Stimulated activated CD8-positive, alpha-beta memory T cell treated with anti-CD3 and anti-CD28 coated beads, Interleukin-15, amount 100 ng/mL, for 4 hours (primary cell): ENCODE measurements at regions not wholly inside any gene's neighbourhood (a gene's known extent, or its start where the extent isn't known, plus 50 kb on each side); places are given as distances from the start of the nearest gene placed in this dataset.

Experiments used
- DNase-seq, 2 donors: peaks; one replicate each; pipeline ENCODE4 v3.0.0-alpha.2; 2020; ENCODE audit warnings: low read depth in 2 of 2

GRCh38 chr22:48665311-48665995, 1162.2 kb downstream of the BRD1 start:
- no peak for DNase-seq

- no peak for DNase-seq
Observed at GRCh38 chr22:48664586-48664985, 1163.1 kb downstream of the BRD1 start.

GRCh38 chr22:48663297-48663696, 1164.4 kb downstream of the BRD1 start:
- no peak for DNase-seq

- DNase-seq = no peak
Observed at GRCh38 chr22:48662476-48663135, 1165.1 kb downstream of the BRD1 start.

DNA sequence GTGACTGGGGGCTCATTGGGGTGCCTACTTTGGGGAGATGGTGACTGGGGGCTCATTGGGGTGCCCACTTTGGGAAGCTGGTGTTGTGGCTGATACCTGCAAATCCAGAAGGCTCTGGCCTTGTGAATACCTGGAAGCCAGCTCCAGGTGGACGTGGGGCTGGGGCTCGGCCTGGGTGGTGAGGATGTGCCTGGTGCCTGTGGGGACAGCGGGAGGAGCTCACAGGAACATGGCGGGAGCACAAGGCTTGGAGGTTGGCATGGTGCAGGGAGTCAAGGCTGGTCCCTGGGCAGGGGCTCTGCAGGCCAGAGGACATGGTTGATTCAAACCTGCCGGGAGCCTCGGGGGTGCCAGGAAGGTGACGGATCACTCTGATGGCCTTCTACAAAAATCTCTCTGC, 1165.7 kb downstream of the BRD1 start:
- DNase-seq = no peak

- DNase-seq = no peak
Observed at GRCh38 chr22:48660790-48661740, 1166.6 kb downstream of the BRD1 start.

- DNase-seq = no peak
Observed at GRCh38 chr22:48660104-48660789, 1167.4 kb downstream of the BRD1 start.

DNA sequence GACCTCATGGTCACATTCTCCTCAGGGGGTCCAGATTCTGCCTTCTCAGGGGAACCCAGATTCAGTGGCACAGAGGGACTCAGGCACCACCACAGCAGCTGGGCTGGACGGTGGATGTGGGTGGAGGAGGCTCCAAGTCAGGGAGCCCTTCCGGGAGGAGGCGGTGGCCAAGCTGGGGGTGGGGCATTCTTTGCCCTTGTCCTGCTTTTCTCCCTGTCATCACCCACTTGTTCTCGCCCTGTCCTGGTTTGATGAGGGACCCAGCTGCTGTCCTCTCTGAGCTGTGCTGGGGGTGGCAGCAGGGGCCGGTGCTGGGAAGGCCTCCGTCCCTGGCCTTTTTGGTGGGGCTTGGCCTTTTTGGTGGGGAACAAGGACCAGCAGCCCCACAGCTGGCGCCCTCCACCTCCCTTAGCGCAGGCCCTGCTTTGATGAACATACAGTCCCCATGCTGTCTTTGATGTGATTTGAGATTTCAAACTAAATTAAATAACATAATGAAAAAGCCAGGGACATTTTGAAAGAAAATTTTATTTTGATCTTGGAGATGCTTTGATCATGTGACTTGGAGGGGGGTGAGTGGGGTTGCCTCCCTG, 1168.2 kb downstream of the BRD1 start:
- DNase-seq = no peak

GRCh38 chr22:48658871-48659270, 1168.8 kb downstream of the BRD1 start:
- DNase-seq = no peak

DNA sequence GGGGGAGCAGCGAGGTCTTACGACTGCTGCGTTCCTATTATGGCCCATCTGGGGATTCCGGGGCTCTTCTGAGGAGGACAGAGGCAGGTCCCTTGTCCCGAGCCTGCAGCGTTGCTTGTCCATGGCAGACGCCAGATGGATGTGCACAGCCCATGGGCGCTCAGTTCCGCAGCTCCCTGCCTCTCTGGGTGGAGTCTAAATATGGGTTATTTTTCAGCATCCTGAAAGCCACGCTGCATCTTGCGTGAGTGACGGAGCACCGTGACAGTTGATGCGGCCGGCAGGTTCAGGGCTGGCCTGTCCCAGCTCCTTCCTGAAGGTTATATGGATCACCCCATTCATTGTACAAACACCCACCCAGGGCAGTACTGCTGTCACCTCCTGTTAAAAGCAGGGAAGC, 1169.4 kb downstream of the BRD1 start:
- DNase-seq = no peak

GRCh38 chr22:48654492-48654891, 1173.2 kb downstream of the BRD1 start:
- no peak for DNase-seq

- DNase-seq = no peak
Observed at GRCh38 chr22:48653929-48654328, 1173.7 kb downstream of the BRD1 start.

DNA sequence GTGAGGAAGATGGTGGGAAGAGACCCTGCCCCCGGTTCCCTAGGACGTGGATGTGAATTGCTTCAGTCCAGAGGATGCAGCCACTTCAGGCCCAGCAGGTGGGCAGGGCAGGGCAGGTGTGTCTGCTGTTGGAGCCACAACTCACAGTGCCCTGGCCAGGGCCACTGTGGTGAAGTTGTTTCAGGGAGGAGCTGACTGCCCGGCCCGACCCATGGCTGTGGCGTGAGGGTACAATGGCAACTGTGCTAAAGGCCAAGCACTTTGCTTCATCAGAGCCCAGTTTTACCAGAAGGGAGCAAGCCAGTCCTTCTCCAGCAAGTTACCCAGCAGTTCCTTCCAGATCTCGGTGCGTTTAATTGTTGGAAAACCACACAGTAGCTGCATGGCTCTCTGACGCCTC, 1174.4 kb downstream of the BRD1 start:
- DNase-seq = no peak

DNA sequence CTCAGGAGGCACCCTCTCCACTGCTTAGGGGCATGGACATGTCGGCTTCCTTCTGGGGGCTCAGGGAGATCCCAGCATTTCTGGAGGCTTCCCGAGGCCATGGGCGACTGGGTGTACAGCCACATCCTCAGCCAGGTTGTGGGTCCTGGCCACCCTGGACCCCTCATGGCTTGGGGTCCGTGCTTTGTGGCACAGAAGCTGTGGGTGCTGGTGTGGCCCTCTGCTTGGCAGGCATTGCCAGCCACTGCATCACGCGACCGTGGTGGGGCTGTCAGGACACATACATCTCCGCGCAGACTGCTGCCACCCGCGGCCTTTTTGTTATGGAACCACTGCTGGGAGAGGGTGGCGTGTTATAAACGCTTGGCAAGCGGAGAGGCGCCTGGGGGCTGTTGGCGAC, 1174.9 kb downstream of the BRD1 start:
- no peak for DNase-seq

DNA sequence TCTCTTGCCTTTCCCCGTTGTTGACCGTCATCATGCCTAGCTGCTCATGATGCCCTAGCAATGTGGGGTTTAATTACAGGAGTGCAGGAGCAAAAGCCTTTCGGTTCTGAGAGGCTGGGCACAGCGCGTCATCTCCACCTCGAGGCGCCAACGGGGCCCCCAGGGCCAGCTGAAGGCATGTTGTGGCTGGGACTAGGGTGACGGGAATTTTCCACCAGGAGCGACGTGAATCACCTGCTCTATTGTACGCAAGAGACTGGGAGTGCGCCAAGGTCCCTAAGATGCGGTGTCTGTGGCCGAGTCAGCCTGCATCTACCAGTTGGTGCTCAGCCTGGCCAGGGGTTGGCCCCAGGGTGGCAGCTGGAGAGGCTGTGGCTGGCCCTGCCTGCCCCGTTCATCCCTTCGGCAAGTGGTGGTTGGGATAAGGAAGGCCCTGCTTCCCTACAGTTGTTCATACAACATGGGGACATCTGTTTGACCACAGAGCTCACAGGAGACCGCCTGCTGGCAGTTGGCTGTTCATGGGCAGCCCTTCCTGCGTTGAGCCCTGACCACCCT, 1175.6 kb downstream of the BRD1 start:
- no peak for DNase-seq

DNA sequence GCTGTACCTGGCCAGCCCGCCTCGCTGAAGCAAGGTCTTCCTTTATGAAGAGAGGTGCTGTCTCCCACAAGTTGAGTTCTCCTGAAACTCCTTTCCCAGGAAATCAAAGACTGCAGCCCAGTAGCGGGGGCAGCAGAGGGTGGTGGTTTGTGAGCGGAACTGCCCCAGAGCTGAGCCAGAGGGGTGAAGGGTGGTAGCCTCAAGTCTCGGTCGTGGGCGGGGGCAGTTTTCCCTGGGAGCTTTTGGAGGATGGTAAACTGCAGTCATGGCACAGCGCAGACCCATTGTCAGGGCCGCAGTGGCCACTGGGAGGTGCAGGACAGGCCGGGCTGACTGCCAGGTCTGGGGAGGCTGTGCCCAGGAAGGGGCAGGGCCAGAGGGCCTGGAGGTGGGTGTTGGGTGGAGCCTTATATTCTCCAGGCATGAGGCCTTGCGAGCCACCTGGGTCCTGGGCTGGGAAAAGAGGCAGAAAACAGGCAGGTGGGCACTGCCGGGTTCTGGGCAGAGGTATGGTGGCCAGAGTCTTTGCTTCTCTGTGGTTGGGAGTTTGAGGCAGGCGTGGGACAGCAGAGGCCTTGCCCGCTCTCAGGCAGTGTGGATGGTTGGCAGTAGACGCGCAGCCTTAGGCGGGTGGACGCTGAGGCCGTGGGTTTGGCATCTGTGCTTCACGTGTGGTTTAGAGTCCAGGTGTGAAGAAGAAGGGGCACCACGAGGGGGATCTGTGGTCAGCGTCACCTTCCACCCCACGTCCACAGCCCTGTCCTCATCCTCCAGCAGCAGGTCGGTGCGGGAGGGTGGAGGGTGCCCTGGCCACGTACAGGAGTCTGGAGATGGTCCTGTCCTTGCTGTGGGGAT, 1176.4 kb downstream of the BRD1 start:
- no peak for DNase-seq

DNA sequence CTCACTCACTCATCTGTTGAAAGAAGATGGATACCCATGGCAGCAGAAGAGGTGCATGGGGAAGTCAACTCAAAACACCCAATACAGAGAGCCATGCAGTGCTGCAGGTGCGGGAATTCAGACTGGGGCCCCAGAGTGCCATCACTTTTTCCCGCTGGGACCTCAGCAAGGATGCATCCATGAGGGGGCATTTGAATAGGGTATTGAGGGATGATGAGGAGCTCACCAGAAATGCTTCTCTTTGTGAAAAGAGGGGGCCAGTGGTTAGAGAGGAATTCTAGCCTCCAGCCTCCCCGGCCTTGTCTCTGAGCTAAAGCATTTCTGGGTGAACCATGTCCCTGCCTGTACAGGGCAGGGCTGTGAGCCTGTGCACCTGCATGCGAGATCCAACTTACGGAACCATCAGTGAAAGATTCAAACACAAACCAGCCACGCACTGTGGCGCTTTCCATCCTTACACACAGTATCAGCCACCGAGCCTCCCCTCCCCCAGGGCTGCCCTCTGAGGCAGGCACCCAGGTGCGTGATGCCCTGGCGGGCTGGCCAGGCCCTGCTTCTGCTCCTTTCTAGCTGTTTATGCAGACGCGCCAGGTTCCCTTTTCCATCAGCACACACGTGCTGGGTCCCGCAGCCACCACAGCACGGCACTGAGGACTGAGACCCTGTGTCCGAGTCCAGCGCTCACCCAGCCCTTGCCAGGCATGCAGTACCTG, 1177.2 kb downstream of the BRD1 start:
- DNase-seq = no peak

- no peak for DNase-seq
Observed at GRCh38 chr22:48649466-48649865, 1178.2 kb downstream of the BRD1 start.

DNA sequence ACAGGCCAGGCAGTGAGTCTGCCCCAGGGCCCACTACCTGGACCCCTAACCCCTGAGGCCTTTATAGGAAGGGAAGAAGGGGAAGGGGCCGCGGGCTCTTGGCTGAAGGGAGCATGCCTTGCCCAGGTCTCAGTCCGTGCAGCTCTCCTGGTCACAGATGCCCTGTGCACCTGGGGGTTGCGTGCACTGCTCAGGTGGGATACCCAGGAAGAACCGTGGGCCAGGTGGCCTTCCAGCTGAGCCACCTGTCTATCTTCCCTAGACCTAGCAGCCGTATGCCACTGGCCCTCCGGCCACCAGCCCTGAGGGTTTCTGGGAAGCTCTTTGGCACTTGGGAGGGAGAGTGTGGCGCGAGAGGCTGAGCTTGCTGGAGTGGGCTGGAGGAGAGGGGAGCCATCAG, 1178.6 kb downstream of the BRD1 start:
- no peak for DNase-seq
